Stimulated activated CD4-positive, alpha-beta T cell treated with anti-CD3 and anti-CD28 coated beads, Interleukin-4, amount 100 ng/mL, for 48 hours (primary cell): ENCODE measurements at regions not wholly inside any gene's neighbourhood (a gene's known extent, or its start where the extent isn't known, plus 50 kb on each side); places are given as distances from the start of the nearest gene placed in this dataset.

Experiments used
- DNase-seq, 2 donors: peaks; one replicate each; pipeline ENCODE4 v3.0.0-alpha.2; 2020; ENCODE audit warnings: low read depth in 2 of 2

DNA sequence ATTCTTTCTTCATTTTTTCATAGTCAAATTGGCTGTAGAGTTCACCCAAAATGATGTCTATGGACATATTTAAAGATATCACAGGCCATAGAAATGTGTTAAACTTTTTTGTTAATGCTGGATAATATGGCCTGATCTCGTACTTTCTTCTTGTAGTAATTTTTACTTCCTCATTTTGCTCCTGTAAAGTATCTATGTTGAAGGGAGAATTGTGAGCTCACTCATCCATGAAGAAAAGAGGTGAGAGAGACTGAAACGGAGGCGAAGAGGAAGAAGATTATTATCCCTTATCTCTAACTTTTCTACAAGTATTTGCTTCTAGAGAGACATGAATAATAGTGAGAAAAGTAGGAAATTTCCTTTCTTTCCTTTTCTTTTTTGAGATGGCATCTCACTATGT lies 613.8 kb upstream of the TBL1XR1 start:
- DNase-seq: no peak

DNA sequence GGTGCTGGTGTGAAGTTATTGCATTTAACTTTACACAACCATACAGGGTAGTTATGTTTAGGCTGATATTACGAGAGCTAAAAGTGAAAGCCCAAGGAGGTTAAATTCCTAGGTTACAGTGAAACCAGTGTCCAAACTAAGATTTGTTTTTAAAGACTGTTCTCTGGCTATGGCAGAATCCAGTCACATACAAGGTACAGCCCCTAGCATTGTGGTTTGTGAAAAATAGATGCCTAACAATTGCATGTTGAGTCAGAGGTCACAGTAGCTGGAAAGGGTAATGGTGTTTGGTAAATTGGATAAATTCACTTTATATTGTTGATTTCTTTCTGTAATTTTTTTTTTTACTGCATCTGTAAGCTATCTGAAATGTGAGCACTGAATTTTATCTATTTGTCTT lies 614.6 kb upstream of the TBL1XR1 start:
- DNase-seq: no peak

DNA sequence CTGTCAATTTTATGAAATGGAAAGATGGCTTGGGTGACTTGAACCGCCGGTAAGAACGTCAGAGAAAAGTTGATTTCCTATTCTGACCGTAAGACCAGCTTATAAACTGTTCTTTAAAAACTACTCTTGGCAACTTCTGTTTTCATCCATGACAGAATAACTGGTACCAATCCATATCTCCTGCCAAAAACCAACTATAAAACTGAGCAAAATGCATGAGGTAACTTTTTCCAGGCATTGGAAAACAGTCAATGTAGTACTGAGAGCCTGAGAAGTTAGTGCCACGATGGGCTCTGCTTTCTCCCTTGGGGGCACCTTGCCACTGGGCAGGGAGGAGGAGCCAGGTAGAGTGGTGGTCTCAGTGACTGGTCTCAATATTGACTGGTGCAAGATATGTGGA lies 615.2 kb upstream of the TBL1XR1 start:
- DNase-seq: no peak

DNA sequence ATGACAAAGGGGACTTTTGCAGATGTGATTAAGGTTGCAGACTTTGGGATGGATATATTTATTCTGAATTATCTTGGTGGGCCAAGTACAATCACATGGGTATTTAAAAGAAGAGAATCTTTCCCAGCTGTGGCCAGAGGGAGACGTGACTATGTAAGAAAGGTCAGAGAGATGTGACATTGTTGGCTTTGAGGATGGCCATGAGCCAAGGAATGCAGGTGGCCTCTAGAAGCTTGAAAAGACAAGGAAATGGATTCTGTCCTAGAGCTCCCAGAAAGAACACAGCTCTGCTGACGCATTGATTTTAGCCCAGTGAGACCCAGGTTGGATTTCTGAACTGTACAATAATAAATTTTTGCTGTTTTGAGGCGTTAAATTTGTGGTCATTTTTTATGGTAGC lies 616.0 kb upstream of the TBL1XR1 start:
- DNase-seq: no peak

DNA sequence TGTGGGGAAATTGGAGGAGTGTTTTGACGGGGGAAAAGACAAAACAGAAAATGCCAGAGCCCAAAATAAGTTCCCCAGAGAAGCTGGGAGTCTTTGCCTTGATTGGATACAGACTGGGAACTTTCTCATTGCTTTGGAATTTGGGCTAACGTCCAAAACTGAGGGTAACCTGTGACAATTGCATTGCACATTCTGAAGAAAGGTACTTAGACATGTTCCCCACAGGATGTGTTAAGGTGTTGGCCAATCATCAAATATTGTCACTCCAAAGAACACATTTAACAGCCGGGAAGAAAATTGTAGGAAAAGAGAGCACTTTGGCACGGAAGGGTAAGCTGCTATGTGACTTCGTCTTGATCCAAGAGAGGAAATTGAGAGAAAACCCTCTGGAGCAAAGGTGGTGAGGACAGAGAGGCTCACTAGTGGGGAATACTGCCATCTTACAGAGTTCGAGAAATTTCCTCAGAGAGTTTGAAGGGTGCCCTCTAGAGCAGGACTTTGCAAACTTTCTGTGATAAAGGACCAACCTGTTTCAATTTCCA lies 619.5 kb upstream of the TBL1XR1 start:
- no peak for DNase-seq

DNA sequence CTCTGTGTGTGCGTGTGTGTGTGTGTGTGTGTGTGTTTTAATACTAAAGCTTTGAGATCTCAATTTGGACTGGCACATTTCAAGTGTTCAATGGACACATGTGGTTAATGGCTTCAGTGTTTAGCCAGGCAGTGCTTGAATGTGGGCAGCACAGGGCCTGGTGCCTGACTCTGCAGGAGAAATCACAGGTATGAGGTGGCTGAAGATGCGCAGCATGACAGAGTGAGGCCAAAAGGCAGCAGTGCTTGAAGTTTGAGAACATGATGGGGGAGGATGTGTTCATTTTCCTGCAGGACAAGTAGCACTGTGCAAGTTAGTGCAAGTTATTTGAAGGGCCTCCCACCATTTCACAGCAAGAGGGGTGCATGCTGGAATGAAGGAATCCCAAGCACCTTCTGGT lies 620.5 kb upstream of the TBL1XR1 start:
- DNase-seq: no peak

DNA sequence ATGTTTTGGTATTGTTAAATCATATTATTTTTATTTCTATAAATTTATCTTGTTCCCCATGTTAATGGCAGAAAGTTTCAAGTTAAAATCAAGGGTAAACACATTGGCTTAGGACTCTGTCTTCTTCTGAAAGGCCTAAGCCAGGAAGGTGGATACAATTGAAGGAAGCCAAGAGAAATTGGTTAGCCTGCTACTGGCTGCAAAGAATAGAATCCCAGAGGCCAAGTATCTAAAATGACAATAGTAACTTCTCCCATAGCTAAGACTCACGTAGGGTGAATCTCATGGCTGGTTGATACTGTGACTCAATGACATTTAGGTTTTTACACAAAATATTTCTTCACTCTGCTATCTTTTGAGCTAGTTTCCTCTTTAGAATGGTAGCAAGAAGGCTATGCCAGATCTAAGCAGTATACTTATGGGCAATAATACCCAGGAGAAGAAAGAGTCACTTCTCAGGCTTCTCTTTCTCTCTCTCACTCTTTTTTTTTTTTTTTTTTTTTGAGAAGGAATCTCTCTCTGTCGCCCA lies 621.5 kb upstream of the TBL1XR1 start:
- no peak for DNase-seq

DNA sequence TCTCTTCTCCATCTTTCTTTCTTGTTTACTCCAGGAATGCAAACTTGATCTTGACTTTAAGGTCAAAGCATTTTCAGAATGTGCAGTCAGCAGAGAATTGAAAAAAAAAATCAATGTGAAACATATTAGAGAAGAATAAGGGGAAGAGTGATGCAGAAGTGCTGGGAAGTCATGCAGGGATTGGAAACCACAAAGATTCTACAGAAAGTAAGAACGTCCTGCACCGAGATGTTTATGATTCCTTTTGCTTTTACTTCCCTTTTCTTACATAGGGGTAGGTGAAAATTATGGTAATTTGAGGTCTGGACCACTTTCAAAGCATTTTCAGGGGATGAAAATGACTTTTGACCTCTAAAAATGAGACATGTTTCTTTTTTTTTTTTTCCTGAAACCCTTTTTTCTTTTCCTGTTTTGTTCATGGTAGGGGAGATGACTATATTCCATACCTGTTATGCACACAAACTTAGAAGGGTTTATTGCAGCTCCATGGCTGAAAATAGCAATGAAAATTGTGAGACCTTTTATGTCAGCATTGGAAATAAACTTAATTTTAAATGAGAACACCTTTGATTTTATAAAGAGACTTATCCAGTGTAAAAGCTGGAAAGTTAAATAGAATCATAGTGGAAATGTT lies 623.5 kb upstream of the TBL1XR1 start:
- no peak for DNase-seq

DNA sequence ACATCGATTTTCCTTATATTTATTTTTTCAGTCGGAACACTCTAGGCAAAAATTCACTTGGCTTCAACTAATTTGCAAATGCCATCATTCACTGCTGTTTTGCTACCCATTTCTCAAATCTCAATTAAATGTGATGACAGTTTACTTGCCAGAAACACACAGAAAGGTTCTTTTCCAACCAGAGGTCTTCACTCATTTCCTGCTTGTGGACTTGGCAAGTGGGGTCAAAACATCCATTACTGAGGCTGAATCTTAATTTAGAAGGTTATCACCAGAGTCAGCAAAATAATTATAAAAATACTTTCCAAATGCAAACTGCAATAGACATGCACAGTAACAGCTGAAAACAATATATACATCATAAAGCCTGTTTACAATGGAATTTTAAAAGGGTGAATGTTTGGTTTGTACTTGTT lies 625.4 kb upstream of the TBL1XR1 start:
- no peak for DNase-seq

DNA sequence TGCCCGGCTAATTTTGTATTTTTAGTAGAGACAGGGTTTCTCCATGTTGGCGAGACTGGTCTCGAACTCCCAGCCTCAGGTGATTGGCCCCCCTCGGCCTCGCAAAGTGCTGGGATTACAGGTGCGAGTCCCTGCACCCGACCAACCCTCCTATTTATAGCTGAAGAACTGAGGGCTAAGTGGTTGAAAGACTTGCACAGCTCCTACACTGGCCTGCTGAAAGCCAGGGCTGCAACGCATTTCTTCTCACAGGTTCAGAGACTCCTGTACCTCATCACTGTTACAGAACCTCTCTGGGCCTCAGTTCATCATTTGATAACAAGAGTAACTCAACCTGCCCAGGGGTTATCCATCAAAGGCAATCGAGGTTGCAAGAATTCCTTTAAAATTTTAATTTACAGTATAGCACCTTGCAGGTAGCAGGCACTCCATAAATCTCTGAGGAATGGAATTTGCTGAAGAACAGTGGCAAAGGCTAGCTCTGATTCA lies 626.5 kb upstream of the TBL1XR1 start:
- no peak for DNase-seq

DNA sequence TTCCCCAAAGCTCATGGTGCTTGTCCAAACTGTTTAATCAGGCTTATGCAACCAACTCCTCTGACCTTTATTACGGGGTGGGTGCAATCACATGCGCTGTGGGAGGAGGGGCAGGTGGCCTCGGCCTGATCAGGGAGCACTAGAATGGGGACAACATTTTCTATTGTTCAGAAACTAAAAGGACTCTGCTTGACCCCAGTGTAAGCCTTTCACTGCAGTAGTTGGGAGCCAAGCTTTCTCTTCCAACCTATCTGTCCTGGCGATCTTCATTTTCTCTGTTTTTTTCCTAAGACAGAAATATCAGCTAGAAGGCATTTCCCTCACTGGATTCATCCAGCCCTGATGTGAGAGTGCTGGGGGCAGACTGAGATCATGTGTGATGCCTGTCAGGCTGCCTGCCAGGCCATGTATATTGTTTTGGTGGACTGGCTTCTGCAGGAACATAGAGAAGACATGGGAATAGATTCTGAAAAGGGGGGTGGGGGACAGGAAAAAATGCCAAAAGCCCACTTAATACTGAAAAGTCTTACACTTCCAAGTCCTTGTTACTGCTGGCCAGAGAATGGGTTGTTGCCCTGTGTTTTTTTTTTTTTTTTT lies 627.0 kb upstream of the TBL1XR1 start:
- DNase-seq: no peak

DNA sequence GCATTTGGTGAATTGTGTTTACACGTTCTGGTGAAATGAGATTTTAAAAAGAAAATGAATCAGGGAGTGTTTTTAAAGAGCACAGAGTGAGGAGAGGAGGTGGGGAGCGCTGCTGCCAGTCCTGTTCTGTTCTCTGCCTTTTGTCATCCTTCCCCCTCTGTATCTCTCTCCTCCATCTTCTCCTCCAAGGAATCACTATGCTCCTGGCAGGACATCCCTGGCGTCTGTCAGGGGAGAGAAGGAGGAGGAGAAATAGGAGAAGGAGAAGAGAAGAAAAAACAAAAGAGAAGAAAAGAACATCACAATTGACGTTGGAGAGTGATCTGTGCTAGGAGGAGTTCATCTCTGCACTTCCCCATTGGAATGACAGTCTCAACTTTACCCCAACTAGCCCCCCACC lies 627.6 kb upstream of the TBL1XR1 start:
- no peak for DNase-seq

DNA sequence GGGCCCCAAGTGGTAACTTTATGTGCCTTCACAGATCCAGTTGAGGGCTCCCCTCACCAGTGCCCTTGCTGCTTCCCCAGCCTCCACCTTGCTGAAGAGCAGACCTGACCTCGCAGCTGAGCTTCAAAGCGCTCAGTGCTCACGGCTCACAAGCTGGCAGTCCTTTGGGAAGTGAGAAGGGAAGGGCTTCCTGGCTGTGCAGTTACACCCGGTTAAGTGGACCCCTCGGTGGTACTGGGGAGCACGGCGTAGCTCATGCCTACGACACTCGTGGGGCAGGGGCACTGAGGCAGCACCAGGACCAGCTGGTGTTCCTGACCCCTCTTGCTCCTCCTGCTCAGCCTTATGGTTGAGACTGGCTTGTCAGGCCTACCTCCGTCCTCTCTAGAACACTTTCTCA lies 629.0 kb upstream of the TBL1XR1 start:
- no peak for DNase-seq

DNA sequence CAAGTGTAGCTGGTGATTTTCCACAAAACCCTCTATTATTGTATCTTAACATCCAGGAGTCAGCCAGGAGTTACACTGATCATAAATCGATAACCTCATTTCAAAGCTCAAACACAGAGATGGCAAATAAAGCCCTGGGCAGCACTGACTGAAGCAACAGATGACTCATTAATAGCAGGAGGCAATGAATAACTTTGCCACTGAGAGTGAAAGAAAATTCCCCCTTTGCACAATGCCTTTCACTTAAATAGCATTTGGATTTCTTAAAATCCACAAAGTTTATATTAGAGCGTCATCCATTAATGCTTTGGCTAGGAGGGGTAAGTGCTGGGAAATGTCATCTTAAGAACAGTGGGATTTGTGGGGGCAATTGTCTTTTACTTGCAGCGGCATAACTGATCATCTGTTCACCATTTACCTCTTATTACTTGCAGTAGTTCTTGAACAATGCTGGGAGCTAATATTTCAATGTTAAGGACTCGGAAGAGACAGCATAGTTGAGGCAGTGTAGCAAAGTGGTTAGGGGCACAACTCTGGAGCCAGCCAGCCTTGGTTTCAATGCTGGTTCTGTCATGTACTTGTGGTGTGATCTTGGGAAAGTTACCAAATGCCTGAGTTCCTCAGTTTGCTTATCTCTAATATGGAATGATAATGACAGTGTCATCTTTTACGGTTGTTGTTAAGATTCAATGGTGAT lies 630.4 kb upstream of the TBL1XR1 start:
- no peak for DNase-seq

DNA sequence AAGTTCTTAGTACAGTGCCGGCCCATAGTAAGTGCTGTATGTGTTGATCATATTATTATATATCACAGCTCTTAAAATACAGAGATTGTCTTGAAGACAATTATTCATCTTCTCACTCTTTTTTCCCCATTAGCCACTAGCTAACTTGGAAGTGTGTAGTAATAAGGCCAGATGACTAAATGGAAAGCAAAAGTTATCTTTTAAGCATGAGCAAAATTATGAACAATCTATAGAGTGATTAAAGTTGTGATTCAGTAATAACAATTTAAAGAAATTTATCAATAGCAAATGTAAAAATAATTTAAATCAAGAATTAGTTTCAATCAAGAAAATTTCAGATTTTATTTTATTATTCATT lies 630.9 kb upstream of the TBL1XR1 start:
- DNase-seq: no peak

DNA sequence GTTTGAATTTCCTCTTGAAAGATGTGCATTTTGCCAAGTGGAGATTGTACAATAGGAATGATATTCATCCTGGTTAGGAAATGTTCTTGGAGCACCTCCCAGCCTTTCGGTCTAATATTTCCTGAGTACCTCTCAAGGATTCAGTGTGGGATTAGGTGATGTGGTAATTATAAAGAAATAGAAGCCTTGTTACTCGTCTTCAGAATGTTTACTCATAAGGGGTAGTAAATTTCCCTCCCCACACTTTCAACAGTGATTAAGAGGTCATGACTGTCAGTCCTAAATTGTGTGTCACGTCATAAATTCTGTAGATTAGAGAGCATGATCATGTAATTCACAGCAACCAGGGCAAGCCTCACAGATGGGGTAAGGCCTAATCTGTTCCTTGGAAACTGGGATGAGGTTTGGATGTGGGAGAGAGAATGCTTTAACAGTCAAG lies 633.1 kb upstream of the TBL1XR1 start:
- DNase-seq: no peak

DNA sequence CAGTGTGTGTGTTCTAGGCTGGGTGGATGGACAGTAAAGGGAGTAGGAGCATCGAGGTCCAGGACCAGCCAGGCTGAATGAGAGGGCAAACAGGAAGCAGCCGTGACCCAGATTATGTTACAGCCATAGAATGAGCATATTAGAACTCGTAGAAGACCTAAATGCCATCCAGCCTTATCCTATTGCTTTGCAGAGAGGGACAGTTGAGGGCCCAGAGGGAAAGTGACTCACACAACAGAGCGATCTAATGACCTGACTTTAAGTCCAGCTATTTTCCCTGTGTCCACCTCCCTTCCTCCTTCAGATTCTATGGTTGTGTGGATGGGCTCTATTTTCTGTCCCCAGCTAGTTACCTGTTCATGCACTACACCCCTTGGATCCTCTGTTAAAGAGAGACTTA lies 634.1 kb upstream of the TBL1XR1 start:
- DNase-seq: no peak

DNA sequence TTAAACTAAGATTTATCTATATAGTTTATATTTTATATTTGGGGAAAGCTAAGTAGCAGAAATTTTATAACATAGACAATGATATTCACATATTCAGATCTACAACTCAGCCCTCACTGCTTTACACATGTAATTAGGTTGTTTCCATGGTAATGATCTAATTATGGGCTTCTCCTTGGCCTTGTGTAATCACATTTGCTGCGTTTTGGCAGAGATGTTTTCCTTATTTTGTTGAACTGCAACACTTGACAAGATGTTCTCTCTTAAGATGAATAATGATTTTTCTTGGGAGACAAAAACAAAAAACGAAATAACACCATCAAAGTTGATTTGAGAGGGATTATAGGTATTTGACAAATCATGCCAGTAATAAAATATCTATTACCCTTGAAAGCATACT lies 635.6 kb upstream of the TBL1XR1 start:
- no peak for DNase-seq

DNA sequence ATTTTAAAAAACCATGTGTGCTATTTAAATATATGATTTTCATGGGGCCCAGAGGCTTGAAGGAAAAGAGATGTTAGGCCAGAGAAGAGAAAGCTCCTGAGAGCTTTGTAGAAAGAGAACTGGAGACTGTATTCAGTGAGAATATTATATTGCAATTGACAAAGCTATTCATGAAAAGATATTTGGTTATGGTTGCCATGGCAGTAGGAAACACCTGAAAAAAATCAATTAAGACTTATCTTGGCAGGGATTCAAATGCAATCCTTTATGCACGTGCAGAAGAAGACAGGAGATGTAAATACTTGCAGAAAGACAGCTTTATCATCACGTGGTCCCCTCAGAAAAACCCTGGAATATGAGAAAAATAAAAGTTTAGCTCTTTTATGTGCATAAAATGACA lies 636.0 kb upstream of the TBL1XR1 start:
- no peak for DNase-seq

DNA sequence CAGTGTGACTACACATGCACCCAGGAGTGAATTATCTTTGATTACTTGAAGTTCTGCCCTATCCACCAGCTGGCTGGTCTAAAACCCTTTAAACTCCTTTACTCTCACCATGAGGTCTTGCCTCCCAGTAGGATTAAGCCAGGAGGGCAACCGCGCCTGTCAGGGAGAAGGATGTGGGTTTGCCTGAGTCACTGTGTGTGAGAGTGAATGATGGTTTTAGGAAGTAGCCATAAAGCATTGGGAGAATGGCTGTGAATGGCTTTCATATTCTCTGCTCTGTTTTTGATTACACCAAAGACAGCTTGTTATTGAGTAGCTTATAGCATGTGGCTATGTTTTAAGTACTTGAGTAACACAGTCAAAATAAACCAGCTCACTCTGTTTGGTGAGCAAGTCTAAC lies 637.7 kb upstream of the TBL1XR1 start:
- DNase-seq: no peak

DNA sequence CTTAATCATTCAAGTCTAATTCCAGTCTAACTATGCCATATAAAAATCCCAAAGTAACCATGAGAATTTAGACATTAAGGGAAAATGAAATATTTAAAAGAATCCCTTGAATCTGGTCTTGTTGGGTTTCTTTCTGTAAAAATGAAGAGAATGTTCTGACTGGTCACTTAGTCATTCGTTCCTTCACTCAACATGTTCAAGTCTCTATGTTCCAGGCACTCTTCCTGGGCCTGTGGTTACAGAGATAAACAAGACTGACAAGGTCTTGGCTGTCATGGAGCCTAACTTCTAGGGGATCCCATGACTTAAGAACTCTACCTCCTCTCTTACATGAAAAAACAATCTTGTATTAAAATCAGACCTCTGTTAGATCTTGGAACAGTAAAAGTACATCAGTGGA lies 638.6 kb upstream of the TBL1XR1 start:
- DNase-seq: no peak

DNA sequence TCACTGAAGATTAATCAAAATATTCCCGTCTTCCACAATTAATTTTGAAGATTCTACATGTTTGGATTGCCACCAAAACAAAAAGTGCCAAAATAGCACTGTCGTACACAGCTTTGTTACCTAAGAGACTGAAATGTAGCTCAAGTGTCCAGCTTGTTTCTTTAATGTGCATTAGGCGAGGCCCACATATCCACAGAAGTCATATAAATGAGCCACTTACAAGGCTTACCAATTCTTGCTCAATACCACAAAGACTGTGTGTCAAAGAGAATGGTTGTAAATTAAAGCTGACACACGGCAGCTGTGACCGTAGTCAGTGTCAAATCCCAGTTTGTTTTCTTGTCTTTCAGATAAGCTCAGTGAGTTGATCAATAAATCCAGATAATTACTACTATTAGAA lies 639.4 kb upstream of the TBL1XR1 start:
- no peak for DNase-seq
